Hepatocyte (in vitro differentiated cells): ENCODE measurements at regions not wholly inside any gene's neighbourhood (a gene's known extent, or its start where the extent isn't known, plus 50 kb on each side); places are given as distances from the start of the nearest gene placed in this dataset.

ENCODE experiments used
- DNase-seq: peaks from one replicate; pipeline ENCODE4 v3.0.0-alpha.2; 2016; ENCODE audit warnings: low spot score
- H2AFZ ChIP-seq: fragments of 200-600 bp; sonication (generic); 2 replicates; pipeline ENCODE4 v1.6.0; 2016; ENCODE audit warnings: antibody characterized with exemption, mild to moderate bottlenecking
- H3K27ac ChIP-seq: fragments of 200-600 bp; sonication (generic); 2 replicates; pipeline ENCODE4 v1.5.1; 2016; ENCODE audit warnings: mild to moderate bottlenecking
- H3K27me3 ChIP-seq: fragments of 200-600 bp; sonication (generic); 2 replicates; pipeline ENCODE4 v1.6.1; 2016
- H3K36me3 ChIP-seq: fragments of 200-600 bp; sonication (generic); replicated peaks from 2 replicates; pipeline ENCODE4 v1.5.1; 2016; ENCODE audit warnings: low read depth; ENCODE audit not compliant: insufficient read depth
- H3K4me1 ChIP-seq: fragments of 200-600 bp; sonication (generic); 2 replicates; pipeline ENCODE4 v1.5.1; 2016; ENCODE audit warnings: mild to moderate bottlenecking, moderate library complexity; ENCODE audit not compliant: insufficient read depth
- H3K4me2 ChIP-seq: fragments of 200-600 bp; sonication (generic); 2 replicates; pipeline ENCODE4 v1.6.0; 2016
- H3K4me3 ChIP-seq: fragments of 200-600 bp; sonication (generic); 2 replicates; pipeline ENCODE4 v1.5.1; 2016; ENCODE audit warnings: mild to moderate bottlenecking
- H3K79me2 ChIP-seq: fragments of 200-600 bp; sonication (generic); 2 replicates; pipeline ENCODE4 v1.6.0; 2017; ENCODE audit warnings: mild to moderate bottlenecking
- H3K9me2 ChIP-seq: fragments of 200-600 bp; sonication (generic); replicated peaks from 2 replicates; pipeline ENCODE4 v1.6.0; 2017; ENCODE audit warnings: mild to moderate bottlenecking; ENCODE audit not compliant: insufficient read depth
- H3K9me3 ChIP-seq: fragments of 200-600 bp; sonication (generic); 2 replicates; pipeline ENCODE4 v1.5.1; 2016; ENCODE audit warnings: low read depth, mild to moderate bottlenecking
- H4K20me1 ChIP-seq: fragments of 200-600 bp; sonication (generic); 2 replicates; pipeline ENCODE4 v1.6.0; 2016; ENCODE audit warnings: mild to moderate bottlenecking; ENCODE audit not compliant: insufficient read depth, poor library complexity, severe bottlenecking
- EZH2 ChIP-seq: fragments of 200-600 bp; sonication (generic); IDR thresholded peaks from 2 replicates; pipeline ENCODE4 v1.6.1; 2016; ENCODE audit warnings: antibody characterized with exemption, mild to moderate bottlenecking, borderline replicate concordance
- EZH2phosphoT487 ChIP-seq: fragments of 200-600 bp; sonication (generic); IDR thresholded peaks from one replicate; pipeline ENCODE4 v1.6.1; 2018; ENCODE audit warnings: antibody characterized with exemption, mild to moderate bottlenecking, low read depth, moderate library complexity; ENCODE audit not compliant: unreplicated experiment, severe bottlenecking
- WGBS: methylation state at CpG from one replicate; pipeline ENCODE4 v1.1.6; 2016; ENCODE audit warnings: low lambda C conversion rate; ENCODE audit errors: missing lambda C conversion rate; 5-methylcytosine and 5-hydroxymethylcytosine counted together
- TF ChIP-seq, protein P1 (sequence below): fragments of 200-600 bp; sonication (generic); IDR thresholded peaks from 2 replicates; pipeline ENCODE4 v1.5.1; 2016; ENCODE audit warnings: antibody characterized with exemption, mild to moderate bottlenecking; ENCODE audit not compliant: poor library complexity

DNA sequence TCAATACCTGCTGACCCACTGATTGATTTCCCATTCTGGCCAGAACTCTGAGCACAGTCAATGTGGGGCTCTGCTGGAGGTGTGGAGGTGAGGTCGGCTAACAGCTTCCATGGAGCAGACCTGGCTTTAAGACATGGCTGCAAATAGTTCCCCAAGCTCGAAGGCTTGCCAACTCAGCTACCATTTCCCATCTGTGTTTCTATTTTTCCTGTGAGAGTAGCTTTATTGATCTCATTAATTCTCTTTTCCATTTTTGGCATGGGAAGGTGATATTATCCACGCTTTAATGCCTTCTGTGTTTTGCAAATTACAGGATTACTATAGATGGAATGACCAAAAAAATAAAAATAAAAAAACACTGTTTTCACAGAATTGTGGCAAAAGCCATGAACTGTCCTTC, 151.6 kb upstream of the XYLT1 start:
- Histone ChIP-seq H3K79me2 (no peaks in the 10 kb centered on the region), H4K20me1 (no peaks in the 10 kb centered on the region), H3K4me2 (no peak overlapping the region), H3K9me2 (no peaks in the 10 kb centered on the region), H3K9me3 (no peaks in the 10 kb centered on the region), H3K4me1 (no peaks in the 10 kb centered on the region), H3K36me3 (no peaks in the 10 kb centered on the region), H3K27ac (no peak overlapping the region), H2AFZ (no peak overlapping the region), H3K27me3 (no peaks in the 10 kb centered on the region), H3K4me3 (no peak overlapping the region)
- WGBS: 75% methylated on average over 3 of the region's 3 CpGs
- no peak for TF ChIP-seq EZH2
- no peak for TF ChIP-seq EZH2phosphoT487
- TF ChIP-seq, protein P1, sequence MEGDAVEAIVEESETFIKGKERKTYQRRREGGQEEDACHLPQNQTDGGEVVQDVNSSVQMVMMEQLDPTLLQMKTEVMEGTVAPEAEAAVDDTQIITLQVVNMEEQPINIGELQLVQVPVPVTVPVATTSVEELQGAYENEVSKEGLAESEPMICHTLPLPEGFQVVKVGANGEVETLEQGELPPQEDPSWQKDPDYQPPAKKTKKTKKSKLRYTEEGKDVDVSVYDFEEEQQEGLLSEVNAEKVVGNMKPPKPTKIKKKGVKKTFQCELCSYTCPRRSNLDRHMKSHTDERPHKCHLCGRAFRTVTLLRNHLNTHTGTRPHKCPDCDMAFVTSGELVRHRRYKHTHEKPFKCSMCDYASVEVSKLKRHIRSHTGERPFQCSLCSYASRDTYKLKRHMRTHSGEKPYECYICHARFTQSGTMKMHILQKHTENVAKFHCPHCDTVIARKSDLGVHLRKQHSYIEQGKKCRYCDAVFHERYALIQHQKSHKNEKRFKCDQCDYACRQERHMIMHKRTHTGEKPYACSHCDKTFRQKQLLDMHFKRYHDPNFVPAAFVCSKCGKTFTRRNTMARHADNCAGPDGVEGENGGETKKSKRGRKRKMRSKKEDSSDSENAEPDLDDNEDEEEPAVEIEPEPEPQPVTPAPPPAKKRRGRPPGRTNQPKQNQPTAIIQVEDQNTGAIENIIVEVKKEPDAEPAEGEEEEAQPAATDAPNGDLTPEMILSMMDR: no peak
- DNase-seq: no peak

DNA sequence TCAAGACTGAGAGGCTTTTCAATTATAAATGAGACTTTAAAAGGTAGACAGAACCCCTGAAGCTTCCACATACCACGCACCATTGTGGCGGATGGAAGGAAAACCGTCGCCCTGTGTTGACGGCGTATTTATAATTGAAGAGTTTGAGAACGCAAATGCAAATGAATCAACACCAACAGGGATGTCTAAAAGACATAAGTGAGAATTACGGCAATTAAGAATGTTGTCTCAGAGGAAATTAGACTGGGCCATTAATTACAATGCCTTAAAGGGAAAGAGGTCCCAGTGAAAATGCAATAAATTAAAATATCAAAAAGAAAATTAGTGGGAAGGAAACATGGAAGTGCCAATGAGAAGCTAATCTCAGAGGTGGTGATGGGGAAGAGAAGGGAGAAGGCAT, 148.5 kb upstream of the XYLT1 start:
- no peak overlapping the region for H3K27ac ChIP-seq
- H3K36me3 ChIP-seq: no peaks in the 10 kb centered on the region
- H3K9me3 ChIP-seq: no peaks in the 10 kb centered on the region
- H3K4me2 ChIP-seq: no peak overlapping the region
- H3K27me3 ChIP-seq: no peaks in the 10 kb centered on the region
- H3K79me2 ChIP-seq: no peaks in the 10 kb centered on the region
- H3K4me1 ChIP-seq: no peaks in the 10 kb centered on the region
- H4K20me1 ChIP-seq: no peaks in the 10 kb centered on the region
- DNase-seq: no peak
- H3K4me3 ChIP-seq: no peak overlapping the region
- TF ChIP-seq EZH2phosphoT487: no peak
- TF ChIP-seq, protein P1: no peak
- no peak for TF ChIP-seq EZH2
- no peak overlapping the region for H2AFZ ChIP-seq
- WGBS: 89% methylated on average over 8 of the region's 8 CpGs
- H3K9me2 ChIP-seq: no peaks in the 10 kb centered on the region

DNA sequence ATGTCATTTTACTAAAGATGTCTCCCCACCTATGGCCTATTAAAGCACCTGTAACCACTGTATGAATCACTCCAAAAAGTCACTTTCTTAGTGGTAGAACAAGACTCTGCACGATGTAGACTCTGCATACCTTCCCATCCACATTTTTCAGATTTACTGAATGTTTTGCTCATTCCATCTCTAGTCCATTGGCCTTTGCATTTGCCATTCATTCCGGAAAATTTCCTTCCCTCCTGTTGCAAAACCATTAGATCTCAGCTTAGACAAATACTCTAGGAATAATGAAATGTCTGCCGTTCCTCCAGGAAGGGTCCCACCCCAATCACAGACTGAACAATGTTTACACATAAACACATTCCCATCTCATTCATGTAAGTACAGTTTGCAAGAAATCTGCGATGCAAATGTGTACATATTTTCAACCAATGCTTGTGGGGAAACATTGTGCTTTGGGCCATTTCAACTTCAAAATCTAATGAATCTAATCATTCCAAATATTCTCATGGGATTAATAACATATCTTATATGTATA, 146.3 kb upstream of the XYLT1 start:
- Histone ChIP-seq H3K4me1 (no peaks in the 10 kb centered on the region), H3K36me3 (no peaks in the 10 kb centered on the region), H3K9me2 (no peaks in the 10 kb centered on the region), H2AFZ (no peak overlapping the region), H3K27ac (no peak overlapping the region), H3K27me3 (no peaks in the 10 kb centered on the region), H4K20me1 (no peaks in the 10 kb centered on the region), H3K9me3 (no peaks in the 10 kb centered on the region), H3K4me3 (no peak overlapping the region), H3K4me2 (no peak overlapping the region), H3K79me2 (no peaks in the 10 kb centered on the region)
- no peak for TF ChIP-seq EZH2
- TF ChIP-seq, protein P1: no peak
- no peak for DNase-seq
- 83% methylated on average over 4 of the region's 4 CpGs for WGBS

DNA sequence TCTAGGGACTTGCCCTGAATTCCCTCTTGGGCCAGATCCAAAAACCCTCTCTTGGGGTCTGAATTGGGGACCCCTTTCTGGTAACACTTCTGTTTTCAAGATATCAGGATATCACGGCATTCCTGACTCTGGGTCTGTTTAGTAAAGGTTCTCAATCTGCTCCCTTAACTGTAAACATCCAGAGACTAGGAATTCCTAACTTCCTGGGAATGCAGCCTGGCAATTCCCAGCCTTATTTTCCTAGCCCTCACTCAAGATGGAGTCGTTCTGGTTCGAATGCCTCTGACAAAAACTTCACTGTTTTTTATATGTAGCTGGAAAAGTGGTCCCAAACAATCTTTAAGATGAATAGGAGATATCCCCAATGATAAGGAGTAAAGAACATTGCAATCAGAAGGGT, 141.6 kb upstream of the XYLT1 start:
- no peaks in the 10 kb centered on the region for H3K9me2 ChIP-seq

More for the DNA sequence above, 141.6 kb upstream of the XYLT1 start:
- Histone ChIP-seq H3K27ac (no peak overlapping the region), H4K20me1 (no peaks in the 10 kb centered on the region), H3K79me2 (no peaks in the 10 kb centered on the region), H2AFZ (no peak overlapping the region), H3K36me3 (no peaks in the 10 kb centered on the region), H3K9me3 (no peaks in the 10 kb centered on the region), H3K4me1 (no peaks in the 10 kb centered on the region), H3K4me3 (no peak overlapping the region), H3K4me2 (no peak overlapping the region), H3K27me3 (no peaks in the 10 kb centered on the region)
- WGBS: 54% methylated on average over 3 of the region's 3 CpGs
- TF ChIP-seq EZH2: no peak
- TF ChIP-seq, protein P1: no peak
- TF ChIP-seq EZH2phosphoT487: no peak
- DNase-seq: no peak
